Urinary bladder (tissue), 3 donors: ENCODE measurements at regions not wholly inside any gene's neighbourhood (a gene's known extent, or its start where the extent isn't known, plus 50 kb on each side); places are given as distances from the start of the nearest gene placed in this dataset.

ENCODE experiments used
- DNase-seq: peaks from one replicate; pipeline ENCODE4 v3.0.0-alpha.2; 2015; ENCODE audit errors: extremely low spot score
- H3K27ac ChIP-seq: one replicate; pipeline ENCODE4 v1.5.1; 2013; ENCODE audit warnings: low read depth, mild to moderate bottlenecking, moderate library complexity
- H3K36me3 ChIP-seq: one replicate; pipeline ENCODE4 v1.6.1; 2013; ENCODE audit warnings: mild to moderate bottlenecking, moderate library complexity; ENCODE audit not compliant: insufficient read depth
- H3K4me1 ChIP-seq: one replicate; pipeline ENCODE4 v1.6.1; 2013; ENCODE audit warnings: mild to moderate bottlenecking, moderate library complexity; ENCODE audit not compliant: insufficient read depth
- H3K4me3 ChIP-seq: one replicate; pipeline ENCODE4 v1.5.1; 2013; ENCODE audit warnings: low read depth, low read length
- WGBS: extraction: QIAGEN DNeasy Blood & Tissue Kit; methylation state at CpG from one replicate; pipeline ENCODE4 v1.1.7; 2013; 5-methylcytosine and 5-hydroxymethylcytosine counted together
- donor health status: healthy with polysubstance abuse.
- donor health status: healthy.

GRCh38 chr1:81358151-81358550 lies 442.6 kb upstream of the ADGRL2 start:
- 88% methylated on average over 1 of the region's 1 CpG for WGBS
- no peak overlapping the region for H3K27ac ChIP-seq
- no peak for DNase-seq

GRCh38 chr1:81351864-81352263 lies 448.9 kb upstream of the ADGRL2 start:
- no peaks in the 10 kb centered on the region for H3K36me3 ChIP-seq
- no peak for DNase-seq
- 88% methylated on average over 5 of the region's 5 CpGs for WGBS
- H3K4me1 ChIP-seq = no peaks in the 10 kb centered on the region
- H3K4me3 ChIP-seq = no peak overlapping the region
- no peak overlapping the region for H3K27ac ChIP-seq

More at GRCh38 chr1:81358151-81358550, 442.6 kb upstream of the ADGRL2 start:
- Histone ChIP-seq H3K36me3 (no peaks in the 10 kb centered on the region), H3K4me3 (no peak overlapping the region), H3K4me1 (no peaks in the 10 kb centered on the region)

GRCh38 chr1:81349194-81349965 lies 451.4 kb upstream of the ADGRL2 start:
- no peak for DNase-seq
- no peak overlapping the region for H3K27ac ChIP-seq
- 72% methylated on average over 3 of the region's 3 CpGs for WGBS
- H3K4me3 ChIP-seq = no peak overlapping the region
- no peaks in the 10 kb centered on the region for H3K4me1 ChIP-seq
- H3K36me3 ChIP-seq = no peaks in the 10 kb centered on the region

- Histone ChIP-seq H3K27ac (no peak overlapping the region), H3K4me1 (no peaks in the 10 kb centered on the region), H3K4me3 (no peak overlapping the region), H3K36me3 (no peaks in the 10 kb centered on the region)
- 98% methylated on average over 2 of the region's 2 CpGs for WGBS
- DNase-seq = no peak
Measured at GRCh38 chr1:81345110-81345509, 455.6 kb upstream of the ADGRL2 start.

- WGBS = 77% methylated on average over 2 of the region's 2 CpGs
Measured at GRCh38 chr1:81340239-81340638, 460.5 kb upstream of the ADGRL2 start.

GRCh38 chr1:81337226-81337625 lies 463.5 kb upstream of the ADGRL2 start:
- no peaks in the 10 kb centered on the region for H3K36me3 ChIP-seq
- no peak for DNase-seq
- H3K4me1 ChIP-seq = no peaks in the 10 kb centered on the region
- no peak overlapping the region for H3K27ac ChIP-seq
- 98% methylated on average over 10 of the region's 10 CpGs for WGBS
- no peak overlapping the region for H3K4me3 ChIP-seq

More at GRCh38 chr1:81340239-81340638, 460.5 kb upstream of the ADGRL2 start:
- Histone ChIP-seq H3K4me1 (no peaks in the 10 kb centered on the region), H3K27ac (no peak overlapping the region), H3K4me3 (no peak overlapping the region), H3K36me3 (no peaks in the 10 kb centered on the region)
- no peak for DNase-seq

- DNase-seq = no peak
- Histone ChIP-seq H3K36me3 (no peaks in the 10 kb centered on the region), H3K4me3 (no peak overlapping the region), H3K27ac (no peak overlapping the region), H3K4me1 (no peaks in the 10 kb centered on the region)
- 74% methylated on average over 2 of the region's 2 CpGs for WGBS
Measured at GRCh38 chr1:81335876-81336275, 464.9 kb upstream of the ADGRL2 start.

- 46% methylated on average over 2 of the region's 2 CpGs for WGBS
- Histone ChIP-seq H3K36me3 (no peaks in the 10 kb centered on the region), H3K27ac (no peak overlapping the region), H3K4me1 (no peaks in the 10 kb centered on the region), H3K4me3 (no peak overlapping the region)
- DNase-seq = no peak
Measured at GRCh38 chr1:81330521-81330920, 470.2 kb upstream of the ADGRL2 start.

GRCh38 chr1:81330111-81330510 lies 470.6 kb upstream of the ADGRL2 start:
- H3K4me1 ChIP-seq = no peaks in the 10 kb centered on the region
- no peaks in the 10 kb centered on the region for H3K36me3 ChIP-seq
- H3K4me3 ChIP-seq = no peak overlapping the region
- no peak for DNase-seq
- no peak overlapping the region for H3K27ac ChIP-seq

GRCh38 chr1:81329041-81329440 lies 471.7 kb upstream of the ADGRL2 start:
- 60% methylated on average over 2 of the region's 2 CpGs for WGBS
- no peak for DNase-seq
- H3K4me1 ChIP-seq = no peaks in the 10 kb centered on the region
- H3K36me3 ChIP-seq = no peaks in the 10 kb centered on the region
- no peak overlapping the region for H3K4me3 ChIP-seq
- no peak overlapping the region for H3K27ac ChIP-seq

- WGBS = 75% methylated on average over 5 of the region's 5 CpGs
- H3K36me3 ChIP-seq = no peaks in the 10 kb centered on the region
- no peak overlapping the region for H3K4me3 ChIP-seq
- DNase-seq = no peak
- H3K4me1 ChIP-seq = no peaks in the 10 kb centered on the region
- H3K27ac ChIP-seq = no peak overlapping the region
Measured at GRCh38 chr1:81327743-81328142, 473.0 kb upstream of the ADGRL2 start.

- Histone ChIP-seq H3K36me3 (no peaks in the 10 kb centered on the region), H3K4me1 (no peaks in the 10 kb centered on the region), H3K27ac (no peak overlapping the region), H3K4me3 (no peak overlapping the region)
- no peak for DNase-seq
- 76% methylated on average over 6 of the region's 6 CpGs for WGBS
Measured at GRCh38 chr1:81327103-81327710, 473.5 kb upstream of the ADGRL2 start.

- H3K4me1 ChIP-seq = no peaks in the 10 kb centered on the region
- DNase-seq = no peak
- H3K36me3 ChIP-seq = no peaks in the 10 kb centered on the region
- no peak overlapping the region for H3K4me3 ChIP-seq
- H3K27ac ChIP-seq = no peak overlapping the region
- WGBS = 84% methylated on average over 3 of the region's 3 CpGs
Measured at GRCh38 chr1:81326212-81326611, 474.5 kb upstream of the ADGRL2 start.

- no peak for DNase-seq
- H3K4me1 ChIP-seq = no peaks in the 10 kb centered on the region
- H3K36me3 ChIP-seq = no peaks in the 10 kb centered on the region
- no peak overlapping the region for H3K4me3 ChIP-seq
- 74% methylated on average over 3 of the region's 3 CpGs for WGBS
- no peak overlapping the region for H3K27ac ChIP-seq
Measured at GRCh38 chr1:81325397-81325796, 475.3 kb upstream of the ADGRL2 start.
